ENCODE measurements at regions not wholly inside any gene's neighbourhood (a gene's known extent, or its start where the extent isn't known, plus 50 kb on each side); places are given as distances from the start of the nearest gene placed in this dataset.

- TF ChIP-seq CTCF (IDR thresholded peaks at IDR 0.05; ENCODE audit: poor library complexity, severe bottlenecking) (no peak), MXI1 (conservative IDR thresholded peaks at IDR 0.05; ENCODE audit: poor library complexity, severe bottlenecking) (no peak), EZH2 (IDR thresholded peaks at IDR 0.05; ENCODE audit: borderline replicate concordance, insufficient read depth, low read length, poor library complexity, severe bottlenecking) (no peak), RAD21 (conservative IDR thresholded peaks at IDR 0.05) (no peak), POLR2AphosphoS5 (IDR thresholded peaks at IDR 0.05) (no peak)
Observed at GRCh38 chr11:128195756-128196155, 391.6 kb downstream of the ETS1 start.
